EH (cell line): ENCODE measurements at regions not wholly inside any gene's neighbourhood (a gene's known extent, or its start where the extent isn't known, plus 50 kb on each side); places are given as distances from the start of the nearest gene placed in this dataset.

Experiments
- DNase-seq: peaks from one replicate; pipeline ENCODE4 v3.0.0-alpha.2; 2015; ENCODE audit warnings: low read depth

DNA sequence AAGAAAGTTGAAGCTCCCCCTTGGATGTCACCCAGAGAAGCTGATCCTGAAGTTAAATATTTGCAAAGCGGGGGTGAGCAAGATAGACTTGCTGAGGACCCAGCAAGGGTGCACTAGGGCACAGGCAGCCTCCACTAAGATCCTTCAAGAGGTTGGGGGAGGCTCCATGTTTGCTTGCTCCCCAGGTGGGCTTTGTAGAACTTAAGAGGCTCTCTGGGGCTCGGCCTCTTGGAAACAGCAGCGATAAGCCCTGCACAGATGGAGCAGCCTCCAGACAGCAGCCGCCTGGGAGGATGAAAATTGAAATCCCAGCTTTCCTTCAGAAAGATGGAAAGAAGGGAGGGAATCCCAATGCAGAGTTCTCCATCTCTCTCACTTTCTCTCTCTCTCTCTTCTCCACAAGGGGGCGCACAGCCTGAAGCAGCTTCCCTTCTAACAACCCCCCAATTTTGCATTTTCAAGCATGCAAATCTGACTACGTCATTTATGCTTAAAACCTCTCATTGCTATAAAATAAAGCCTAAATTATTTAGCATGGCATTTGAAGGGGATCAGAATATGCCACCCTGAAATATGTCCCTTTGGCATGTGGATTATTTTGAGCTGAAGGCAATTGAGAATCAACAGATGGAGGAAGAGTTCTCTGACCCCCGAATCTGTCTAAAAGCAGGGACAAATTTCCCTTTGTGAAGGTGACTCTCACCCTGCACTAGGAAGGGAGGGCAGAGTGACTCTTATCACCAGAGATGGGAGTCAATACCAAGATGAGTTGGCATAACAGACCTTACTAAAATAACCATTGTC is 185.7 kb upstream of the KLHL29 start:
- peak; percentile 60 for DNase-seq

DNA sequence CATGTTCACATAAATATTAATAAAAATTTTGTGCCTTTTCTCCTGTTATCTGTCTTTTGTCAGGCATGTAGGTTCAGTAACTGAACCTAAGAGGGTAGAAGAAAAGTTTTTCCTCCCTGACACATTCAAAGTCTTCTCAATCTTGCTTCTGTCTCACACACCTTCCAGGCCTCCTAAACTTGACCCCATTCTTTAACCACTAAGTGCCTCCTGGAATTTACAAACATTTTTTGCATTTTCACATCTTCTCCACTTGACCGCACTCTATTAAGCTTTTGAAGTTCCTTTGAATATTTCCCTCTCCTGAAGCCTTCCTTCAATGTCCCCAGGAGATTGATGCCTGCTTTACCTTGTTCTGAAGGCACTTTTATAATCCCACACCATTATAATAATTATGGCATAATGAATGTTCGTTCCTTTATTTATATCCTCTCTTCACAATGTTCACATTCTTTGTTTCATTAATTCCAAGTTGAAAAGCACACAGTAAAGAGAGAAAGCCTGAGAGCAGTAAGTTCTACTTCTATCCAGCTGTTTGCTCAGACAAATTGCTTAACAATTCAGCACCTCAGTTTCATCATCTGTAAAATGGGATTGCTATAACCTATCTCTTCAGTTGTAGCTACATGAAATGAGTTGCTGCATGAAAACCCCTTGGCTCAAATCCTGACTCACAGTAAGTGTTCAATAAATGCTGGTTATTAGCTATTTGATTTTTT is 184.8 kb upstream of the KLHL29 start:
- no peak for DNase-seq

GRCh38 chr2:23200787-23201114 is 184.2 kb upstream of the KLHL29 start:
- DNase-seq, result no peak

- no peak for DNase-seq
These were observed 181.6 kb upstream of the KLHL29 start for GRCh38 chr2:23203383-23203782.

DNA sequence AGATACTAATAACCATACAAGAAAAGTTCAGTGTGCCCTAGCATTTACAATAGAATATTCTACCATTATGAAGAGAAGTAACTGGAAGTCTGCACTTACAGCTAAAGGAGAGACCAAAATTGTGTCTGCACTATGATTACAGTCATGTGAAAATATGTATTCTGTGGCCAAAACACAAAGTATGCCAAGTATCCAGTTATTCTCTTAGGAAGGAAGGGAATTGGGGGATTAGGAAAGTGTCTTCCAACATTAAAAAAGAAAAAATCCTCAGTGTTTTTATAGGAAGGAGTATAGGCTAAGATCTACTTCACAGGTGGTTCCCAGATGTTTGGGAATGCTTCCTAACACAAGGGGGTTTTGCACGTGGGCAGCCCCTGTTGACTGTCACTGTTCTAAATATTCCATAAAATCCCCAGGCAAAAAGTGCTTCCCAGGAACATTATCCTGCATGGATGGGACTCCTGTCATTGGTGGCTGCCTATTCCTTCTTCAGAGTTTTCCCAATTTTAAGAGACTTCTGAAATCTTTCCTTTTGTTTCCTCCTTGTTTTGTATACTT is 180.2 kb upstream of the KLHL29 start:
- no peak for DNase-seq

DNA sequence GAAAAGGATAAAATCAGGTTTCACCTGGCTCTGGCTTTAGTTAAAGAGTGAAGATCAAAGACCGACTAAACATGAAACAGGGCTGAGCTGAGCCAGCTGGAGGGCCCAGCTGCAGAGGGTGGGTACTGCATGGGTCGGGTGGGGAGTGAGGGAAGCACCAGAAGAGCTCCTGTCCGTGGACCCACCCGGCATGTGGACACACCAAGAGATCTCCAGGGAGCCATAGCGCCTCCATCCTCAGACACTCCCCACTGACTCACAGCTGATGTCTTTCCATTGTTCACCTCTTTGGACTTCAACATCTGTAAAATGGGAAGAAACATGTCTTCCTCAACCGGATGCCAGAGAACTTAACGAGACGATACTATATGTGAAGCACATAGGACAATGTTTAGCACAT is 178.3 kb upstream of the KLHL29 start:
- DNase-seq, result no peak

DNA sequence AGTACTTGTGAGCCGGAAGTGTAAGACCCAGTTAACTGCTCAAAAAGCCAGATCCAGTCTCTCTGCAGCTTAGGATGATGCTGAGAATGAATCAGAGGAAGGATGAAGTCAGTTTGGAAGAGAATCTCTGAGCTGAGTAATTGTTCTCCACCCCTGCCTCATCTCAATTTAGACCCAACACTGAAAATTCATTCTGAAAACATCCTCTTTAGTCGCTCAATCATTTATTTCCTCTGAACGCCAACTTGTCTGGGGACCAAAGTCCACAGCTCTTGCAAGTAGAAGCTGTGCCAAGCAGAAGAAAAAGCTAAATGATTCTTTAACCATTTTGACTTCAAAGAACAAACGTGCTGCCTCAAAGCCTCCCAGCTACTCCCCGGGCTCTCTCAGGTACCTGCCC is 177.1 kb upstream of the KLHL29 start:
- no peak for DNase-seq

- no peak for DNase-seq
These were observed 176.6 kb upstream of the KLHL29 start for GRCh38 chr2:23208339-23208738.

GRCh38 chr2:23209059-23209458 is 175.9 kb upstream of the KLHL29 start:
- DNase-seq, result no peak

- no peak for DNase-seq
These were observed 172.9 kb upstream of the KLHL29 start for GRCh38 chr2:23211987-23212583.

GRCh38 chr2:23213196-23213595 is 171.8 kb upstream of the KLHL29 start:
- DNase-seq, result no peak

DNA sequence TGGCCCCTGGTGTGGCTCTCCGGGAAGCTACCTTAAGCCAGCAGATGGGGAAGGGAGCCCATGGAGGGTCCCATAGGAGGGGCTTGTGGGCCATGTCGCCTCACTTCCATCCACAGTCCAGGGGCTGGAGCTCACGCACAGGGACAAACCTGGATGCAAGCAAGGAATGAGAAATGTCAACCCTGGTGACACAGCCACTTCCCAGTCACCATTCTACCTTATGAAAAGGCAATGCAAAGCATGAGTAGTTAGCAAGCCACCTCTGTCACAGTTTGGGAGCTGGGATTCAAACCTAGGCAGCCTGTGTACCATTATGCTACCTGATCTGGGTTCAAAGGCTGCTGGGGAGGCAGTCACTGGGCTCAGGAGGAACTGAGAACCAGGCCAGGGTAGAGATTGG is 170.0 kb upstream of the KLHL29 start:
- DNase-seq, result no peak

DNA sequence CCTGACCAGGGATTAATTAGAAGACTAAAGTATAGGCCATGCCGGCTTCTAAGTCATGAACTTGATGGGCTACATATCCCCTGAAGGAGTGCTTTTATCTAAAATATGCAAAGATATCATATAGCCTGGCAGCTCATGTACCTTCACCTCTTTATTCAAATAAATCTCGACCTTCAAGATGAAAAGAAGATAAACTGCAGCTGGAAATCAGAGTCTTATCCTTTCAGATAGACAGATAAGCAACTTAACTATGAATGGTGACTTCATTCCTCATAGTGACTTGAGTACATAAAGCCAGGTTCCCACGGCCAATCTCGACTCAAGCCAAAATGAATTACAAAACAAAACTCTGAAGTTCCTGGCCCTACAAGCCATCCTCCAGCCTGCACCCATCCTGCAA is 165.3 kb upstream of the KLHL29 start:
- DNase-seq, result no peak

DNA sequence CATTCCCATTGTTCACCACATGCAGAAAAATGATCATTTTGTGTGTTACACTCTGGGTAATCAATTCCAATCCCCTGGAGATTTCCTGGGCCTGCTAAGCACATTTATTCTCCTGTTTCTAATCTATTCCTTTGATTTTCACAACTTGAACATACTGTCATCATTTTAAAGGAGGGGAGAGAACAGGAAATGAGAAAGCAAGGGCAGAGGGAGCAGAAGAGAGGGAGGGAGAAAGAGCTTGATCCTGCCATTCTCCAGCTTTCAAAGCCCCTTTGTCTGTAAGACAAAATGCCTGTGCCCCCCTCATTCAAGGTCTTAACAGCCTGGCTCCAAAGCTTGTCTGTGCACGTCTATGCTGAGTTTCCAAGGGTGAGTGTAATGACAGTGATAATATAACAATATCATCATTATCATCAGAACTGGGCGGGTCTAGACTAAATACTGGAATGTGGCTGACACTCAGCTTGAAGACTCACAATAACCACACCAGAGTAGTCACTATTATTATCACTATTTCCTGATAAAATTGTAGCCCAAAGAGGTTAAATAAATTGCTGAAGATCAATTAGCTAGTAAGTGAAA is 164.4 kb upstream of the KLHL29 start:
- DNase-seq, result no peak

GRCh38 chr2:23221236-23221635 is 163.7 kb upstream of the KLHL29 start:
- no peak for DNase-seq

GRCh38 chr2:23221901-23222300 is 163.1 kb upstream of the KLHL29 start:
- DNase-seq, result no peak

DNA sequence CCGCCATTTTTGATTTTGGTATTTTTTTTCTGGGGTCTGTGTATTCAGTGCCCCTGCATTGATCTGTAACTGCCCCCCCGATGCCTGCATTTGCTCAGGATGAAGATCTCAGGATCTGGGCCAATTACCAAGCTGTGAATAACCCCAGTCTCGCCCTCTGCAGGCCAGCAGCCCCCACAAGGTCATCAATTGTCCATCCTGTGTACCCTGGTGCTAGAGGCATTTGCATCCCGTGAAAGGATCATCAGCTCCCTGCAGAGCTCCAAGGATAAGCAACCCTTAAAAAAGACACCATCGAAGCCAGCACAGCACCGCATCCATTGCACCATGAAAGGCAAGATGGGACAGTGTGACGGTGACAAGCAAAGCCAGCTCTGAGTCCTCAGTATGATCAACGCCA is 154.1 kb upstream of the KLHL29 start:
- no peak for DNase-seq

DNA sequence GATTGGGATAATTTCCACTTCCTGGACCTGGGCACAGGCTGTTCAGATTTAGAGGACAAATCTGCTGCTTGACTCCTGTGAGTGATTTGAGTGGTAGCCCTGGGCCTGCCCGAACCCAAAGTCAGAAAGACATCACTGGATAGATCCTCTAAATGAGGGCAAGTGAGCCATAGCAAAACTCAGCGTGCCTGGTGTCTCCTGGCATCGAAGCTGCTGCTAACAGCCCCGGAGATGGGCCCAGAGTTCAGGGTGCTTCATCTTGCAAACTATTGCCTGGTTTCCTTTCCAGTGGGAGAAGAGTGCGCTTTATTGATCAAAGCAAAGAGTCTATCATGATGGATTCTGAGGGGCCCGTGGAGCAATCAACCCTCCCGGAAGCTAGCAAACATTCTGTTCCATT is 153.1 kb upstream of the KLHL29 start:
- no peak for DNase-seq

GRCh38 chr2:23235292-23235691 is 149.7 kb upstream of the KLHL29 start:
- peak; percentile 75 for DNase-seq

DNA sequence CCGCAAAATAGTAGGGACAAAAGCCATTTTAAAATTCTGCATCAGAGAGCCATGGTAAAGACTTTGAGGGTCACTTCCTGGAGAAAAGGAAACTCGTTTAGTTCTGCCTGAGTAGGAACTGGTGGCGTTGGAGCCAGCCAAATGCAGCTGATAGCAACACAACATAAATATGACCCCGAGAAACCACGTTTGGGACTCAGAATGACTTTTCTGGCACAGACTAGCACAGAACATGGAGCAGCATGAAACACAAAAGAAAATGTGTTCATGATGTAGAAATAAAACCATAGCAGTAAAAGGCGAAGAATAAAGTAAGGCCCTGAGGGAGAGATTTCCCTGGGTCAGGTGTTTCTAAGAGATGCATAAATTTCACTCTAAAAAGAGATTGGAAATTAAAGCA is 149.2 kb upstream of the KLHL29 start:
- DNase-seq, result no peak

GRCh38 chr2:23237147-23237546 is 147.8 kb upstream of the KLHL29 start:
- DNase-seq, result no peak

- no peak for DNase-seq
These were observed 146.8 kb upstream of the KLHL29 start for GRCh38 chr2:23238011-23238657.
